HUES64 (cell line): ENCODE measurements at regions not wholly inside any gene's neighbourhood (a gene's known extent, or its start where the extent isn't known, plus 50 kb on each side); places are given as distances from the start of the nearest gene placed in this dataset.
"Not testable (repeated sequence)": the region's sequence is repeated elsewhere in the genome, so short reads cannot be mapped to it uniquely, and the experiment has no call there.

Experiments
- H3K27ac ChIP-seq: 2 replicates; pipeline ENCODE4 v1.7.0; 2013; ENCODE audit warnings: low read depth, low read length, inconsistent platforms
- H3K27me3 ChIP-seq: 2 replicates; pipeline ENCODE4 v1.6.1; 2013; ENCODE audit warnings: mild to moderate bottlenecking, low read length; ENCODE audit not compliant: insufficient read depth
- H3K36me3 ChIP-seq: 2 replicates; pipeline ENCODE4 v1.6.1; 2013; ENCODE audit warnings: mild to moderate bottlenecking, low read length; ENCODE audit not compliant: insufficient read depth
- H3K4me1 ChIP-seq: 2 replicates; pipeline ENCODE4 v1.6.1; 2013; ENCODE audit warnings: mild to moderate bottlenecking, low read length, moderate library complexity; ENCODE audit not compliant: insufficient read depth
- H3K4me3 ChIP-seq: 2 replicates; pipeline ENCODE4 v1.5.1; 2013; ENCODE audit warnings: mild to moderate bottlenecking, low read length, moderate library complexity
- H3K9ac ChIP-seq: 2 replicates; pipeline ENCODE4 v1.6.1; 2013; ENCODE audit warnings: mild to moderate bottlenecking, low read depth, low read length
- H3K9me3 ChIP-seq: 2 replicates; pipeline ENCODE4 v1.6.1; 2013; ENCODE audit warnings: low read depth, low read length; ENCODE audit not compliant: insufficient read depth
- WGBS: fragments of 150-250, 120-280 bp; methylation state at CpG from one replicate; pipeline ENCODE4 v1.1.7; 2013; ENCODE audit warnings: missing lambda C conversion rate; 5-methylcytosine and 5-hydroxymethylcytosine counted together

GRCh38 chr10:84012431-84012830 lies 126.9 kb upstream of the GHITM start:
- H3K4me3 ChIP-seq: no peak overlapping the region
- H3K27me3 ChIP-seq: no peaks in the 10 kb centered on the region
- 0 out of 2 replicates have a peak, but pooled peaks cover 5% of the 10 kb centered on the region for H3K4me1 ChIP-seq
- no peaks in the 10 kb centered on the region for H3K36me3 ChIP-seq
- H3K9me3 ChIP-seq: no peaks in the 10 kb centered on the region
- no peak overlapping the region for H3K9ac ChIP-seq
- H3K27ac ChIP-seq: no peak overlapping the region
- WGBS: 80% methylated on average over 1 of the region's 2 CpGs

GRCh38 chr10:84012831-84013458 lies 126.4 kb upstream of the GHITM start:
- no peak overlapping the region for H3K4me3 ChIP-seq
- H3K27me3 ChIP-seq: no peaks in the 10 kb centered on the region
- no peak overlapping the region for H3K9ac ChIP-seq
- H3K36me3 ChIP-seq: no peaks in the 10 kb centered on the region
- H3K27ac ChIP-seq: no peak overlapping the region
- 88% methylated on average over 2 of the region's 2 CpGs for WGBS
- H3K9me3 ChIP-seq: no peaks in the 10 kb centered on the region
- H3K4me1 ChIP-seq: 0 out of 2 replicates have a peak, but pooled peaks cover 5% of the 10 kb centered on the region

- whole genome bisulfite sequencing: 88% methylated on average over 6 of the region's 6 CpGs
- no peaks in the 10 kb centered on the region for H3K9me3 ChIP-seq
- 0 out of 2 replicates have a peak, but pooled peaks cover 5% of the 10 kb centered on the region for H3K4me1 ChIP-seq
- no peak overlapping the region for H3K9ac ChIP-seq
- no peak overlapping the region for H3K4me3 ChIP-seq
- no peaks in the 10 kb centered on the region for H3K36me3 ChIP-seq
- H3K27me3 ChIP-seq: no peaks in the 10 kb centered on the region
- no peak overlapping the region for H3K27ac ChIP-seq
Observed at GRCh38 chr10:84015877-84016595, 123.3 kb upstream of the GHITM start.

GRCh38 chr10:84018826-84019225 lies 120.5 kb upstream of the GHITM start:
- 95% methylated on average over 3 of the region's 3 CpGs for WGBS

GRCh38 chr10:84019854-84020458 lies 119.4 kb upstream of the GHITM start:
- H3K27ac ChIP-seq, H3K27me3 ChIP-seq, H3K36me3 ChIP-seq, H3K4me1 ChIP-seq, H3K9ac ChIP-seq, H3K4me3 ChIP-seq, H3K9me3 ChIP-seq: not testable (repeated sequence)
- WGBS: 79% methylated on average over 9 of the region's 9 CpGs

More at GRCh38 chr10:84018826-84019225, 120.5 kb upstream of the GHITM start:
- no peak overlapping the region for H3K9ac ChIP-seq
- no peak overlapping the region for H3K4me3 ChIP-seq
- H3K9me3 ChIP-seq: no peaks in the 10 kb centered on the region
- no peaks in the 10 kb centered on the region for H3K36me3 ChIP-seq
- no peak overlapping the region for H3K27ac ChIP-seq
- H3K27me3 ChIP-seq: no peaks in the 10 kb centered on the region
- H3K4me1 ChIP-seq: no peaks in the 10 kb centered on the region

- no peaks in the 10 kb centered on the region for H3K36me3 ChIP-seq
- no peaks in the 10 kb centered on the region for H3K27me3 ChIP-seq
- no peak overlapping the region for H3K9ac ChIP-seq
- H3K9me3 ChIP-seq: no peaks in the 10 kb centered on the region
- H3K27ac ChIP-seq: no peak overlapping the region
- no peak overlapping the region for H3K4me3 ChIP-seq
- H3K4me1 ChIP-seq: no peaks in the 10 kb centered on the region
Observed at GRCh38 chr10:84026821-84027257, 112.5 kb upstream of the GHITM start.

GRCh38 chr10:84029840-84030239 lies 109.5 kb upstream of the GHITM start:
- Histone ChIP-seq H3K36me3 (no peaks in the 10 kb centered on the region), H3K9ac (no peak overlapping the region), H3K27ac (no peak overlapping the region), H3K9me3 (no peaks in the 10 kb centered on the region), H3K4me3 (no peak overlapping the region), H3K4me1 (no peaks in the 10 kb centered on the region), H3K27me3 (no peaks in the 10 kb centered on the region)
- 96% methylated on average over 4 of the region's 4 CpGs for WGBS

GRCh38 chr10:84038035-84038434 lies 101.3 kb upstream of the GHITM start:
- H3K27me3 ChIP-seq: no peaks in the 10 kb centered on the region
- 84% methylated on average over 2 of the region's 2 CpGs for WGBS

GRCh38 chr10:84039957-84040356 lies 99.4 kb upstream of the GHITM start:
- WGBS: 94% methylated on average over 5 of the region's 5 CpGs
- no peak overlapping the region for H3K27ac ChIP-seq
- H3K4me1 ChIP-seq: no peaks in the 10 kb centered on the region
- no peak overlapping the region for H3K9ac ChIP-seq
- H3K4me3 ChIP-seq: no peak overlapping the region
- H3K9me3 ChIP-seq: no peaks in the 10 kb centered on the region
- no peaks in the 10 kb centered on the region for H3K27me3 ChIP-seq
- H3K36me3 ChIP-seq: no peaks in the 10 kb centered on the region

More at GRCh38 chr10:84038035-84038434, 101.3 kb upstream of the GHITM start:
- Histone ChIP-seq H3K36me3 (no peaks in the 10 kb centered on the region), H3K27ac (no peak overlapping the region), H3K9me3 (no peaks in the 10 kb centered on the region), H3K4me3 (no peak overlapping the region), H3K9ac (no peak overlapping the region), H3K4me1 (no peaks in the 10 kb centered on the region)

- Histone ChIP-seq H3K4me1 (no peaks in the 10 kb centered on the region), H3K9me3 (0 out of 2 replicates have a peak, but pooled peaks cover 4% of the 10 kb centered on the region), H3K27me3 (no peaks in the 10 kb centered on the region), H3K36me3 (no peaks in the 10 kb centered on the region), H3K27ac (no peak overlapping the region), H3K4me3 (no peak overlapping the region), H3K9ac (no peak overlapping the region)
- WGBS: 95% methylated on average over 3 of the region's 3 CpGs
Observed at GRCh38 chr10:84047258-84048010, 91.9 kb upstream of the GHITM start.

- Histone ChIP-seq H3K9ac (no peak overlapping the region), H3K4me3 (no peak overlapping the region), H3K9me3 (0 out of 2 replicates have a peak, but pooled peaks cover 4% of the 10 kb centered on the region), H3K27ac (no peak overlapping the region), H3K4me1 (no peaks in the 10 kb centered on the region), H3K36me3 (no peaks in the 10 kb centered on the region), H3K27me3 (no peaks in the 10 kb centered on the region)
Observed at GRCh38 chr10:84049645-84050011, 89.7 kb upstream of the GHITM start.
